HL-60 (cell line): ENCODE measurements at regions not wholly inside any gene's neighbourhood (a gene's known extent, or its start where the extent isn't known, plus 50 kb on each side); places are given as distances from the start of the nearest gene placed in this dataset.

Experiments used
- DNase-seq, 2 experiments: peaks; one replicate each; pipeline ENCODE4 v3.0.0-alpha.2; 2010 to 2020; ENCODE audit warnings: low read depth in 1 of 2, low spot score in 1 of 2
- H3K27ac ChIP-seq: fragments of 250-450 bp; sonication (Bioruptor Pico); replicated peaks from 2 replicates; pipeline ENCODE4 v1.5.1; 2020; ENCODE audit warnings: mild to moderate bottlenecking, moderate library complexity
- H3K27me3 ChIP-seq: fragments of 250-450 bp; sonication (Bioruptor Pico); 2 replicates; pipeline ENCODE4 v1.5.1; 2021; ENCODE audit warnings: mild to moderate bottlenecking, moderate library complexity; ENCODE audit not compliant: insufficient read depth, poor library complexity, severe bottlenecking
- H3K4me3 ChIP-seq: replicated peaks from 2 replicates; pipeline ENCODE4 v1.5.1; 2011; ENCODE audit warnings: mild to moderate bottlenecking, control low read depth, low read length; ENCODE audit not compliant: insufficient read depth
- GABPA ChIP-seq: IDR thresholded peaks from 2 replicates; pipeline ENCODE4 v1.6.1; 2012; ENCODE audit warnings: low read depth
- POLR2AphosphoS5 ChIP-seq: IDR thresholded peaks from 2 replicates; pipeline ENCODE4 v1.6.1; 2012; ENCODE audit warnings: low read depth
- SPI1 ChIP-seq: IDR thresholded peaks from 2 replicates; pipeline ENCODE4 v1.6.1; 2012; ENCODE audit warnings: low read depth, mild to moderate bottlenecking, borderline replicate concordance
- TF ChIP-seq, protein P1 (sequence below): IDR thresholded peaks from 2 replicates; pipeline ENCODE4 v1.6.1; 2012; ENCODE audit warnings: low read depth; ENCODE audit not compliant: insufficient replicate concordance
- TF ChIP-seq, protein P2 (sequence below): IDR thresholded peaks from one replicate; pipeline ENCODE4 v1.5.1; 2011; ENCODE audit warnings: low read length, control low read depth, inconsistent platforms; ENCODE audit not compliant: insufficient read depth

DNA sequence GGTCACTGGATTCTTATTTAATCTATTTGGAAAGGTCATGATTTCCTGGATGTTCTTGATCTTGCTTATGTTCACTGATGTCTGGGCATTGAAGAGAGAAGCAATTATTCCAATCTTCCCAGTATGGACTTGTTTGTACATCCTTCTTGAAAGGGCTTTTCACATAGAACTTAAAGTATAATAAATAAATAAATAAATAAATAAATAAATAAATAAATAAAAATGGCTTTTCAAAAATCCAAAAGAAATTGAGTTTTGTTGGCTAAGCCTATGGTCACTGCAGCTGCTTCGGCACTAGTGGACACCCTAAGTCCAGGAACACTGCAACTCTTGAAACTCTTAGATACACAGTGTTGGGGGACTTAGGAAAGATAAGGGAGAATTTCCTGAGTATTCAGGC is 840.7 kb upstream of the EDIL3 start:
- Histone ChIP-seq H3K27me3 (no peaks in the 10 kb centered on the region), H3K27ac (no peak overlapping the region), H3K4me3 (no peak overlapping the region)
- DNase-seq, result no peak
- TF ChIP-seq SPI1, result no peak

DNA sequence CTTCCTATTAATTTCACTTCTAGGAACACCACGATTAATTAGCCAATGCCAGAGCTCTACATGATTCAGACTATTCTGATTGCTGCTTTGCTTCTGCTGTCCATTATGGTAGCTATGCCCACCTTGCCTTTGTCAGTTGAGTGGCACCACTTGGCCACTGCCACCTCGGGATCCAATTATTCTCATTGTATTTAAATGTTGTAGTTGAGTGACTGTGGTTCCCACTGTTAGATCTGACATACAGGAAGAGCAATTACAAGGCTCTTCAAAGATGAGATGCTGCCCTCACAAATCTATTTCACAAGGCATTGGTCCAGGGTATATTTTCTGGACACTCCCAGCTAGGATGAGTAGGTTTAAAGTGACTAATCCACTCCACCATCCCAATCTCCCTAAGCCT is 864.5 kb upstream of the EDIL3 start:
- TF ChIP-seq POLR2AphosphoS5 (no peak), SPI1 (no peak), GABPA (no peak)
- TF ChIP-seq, protein P1, sequence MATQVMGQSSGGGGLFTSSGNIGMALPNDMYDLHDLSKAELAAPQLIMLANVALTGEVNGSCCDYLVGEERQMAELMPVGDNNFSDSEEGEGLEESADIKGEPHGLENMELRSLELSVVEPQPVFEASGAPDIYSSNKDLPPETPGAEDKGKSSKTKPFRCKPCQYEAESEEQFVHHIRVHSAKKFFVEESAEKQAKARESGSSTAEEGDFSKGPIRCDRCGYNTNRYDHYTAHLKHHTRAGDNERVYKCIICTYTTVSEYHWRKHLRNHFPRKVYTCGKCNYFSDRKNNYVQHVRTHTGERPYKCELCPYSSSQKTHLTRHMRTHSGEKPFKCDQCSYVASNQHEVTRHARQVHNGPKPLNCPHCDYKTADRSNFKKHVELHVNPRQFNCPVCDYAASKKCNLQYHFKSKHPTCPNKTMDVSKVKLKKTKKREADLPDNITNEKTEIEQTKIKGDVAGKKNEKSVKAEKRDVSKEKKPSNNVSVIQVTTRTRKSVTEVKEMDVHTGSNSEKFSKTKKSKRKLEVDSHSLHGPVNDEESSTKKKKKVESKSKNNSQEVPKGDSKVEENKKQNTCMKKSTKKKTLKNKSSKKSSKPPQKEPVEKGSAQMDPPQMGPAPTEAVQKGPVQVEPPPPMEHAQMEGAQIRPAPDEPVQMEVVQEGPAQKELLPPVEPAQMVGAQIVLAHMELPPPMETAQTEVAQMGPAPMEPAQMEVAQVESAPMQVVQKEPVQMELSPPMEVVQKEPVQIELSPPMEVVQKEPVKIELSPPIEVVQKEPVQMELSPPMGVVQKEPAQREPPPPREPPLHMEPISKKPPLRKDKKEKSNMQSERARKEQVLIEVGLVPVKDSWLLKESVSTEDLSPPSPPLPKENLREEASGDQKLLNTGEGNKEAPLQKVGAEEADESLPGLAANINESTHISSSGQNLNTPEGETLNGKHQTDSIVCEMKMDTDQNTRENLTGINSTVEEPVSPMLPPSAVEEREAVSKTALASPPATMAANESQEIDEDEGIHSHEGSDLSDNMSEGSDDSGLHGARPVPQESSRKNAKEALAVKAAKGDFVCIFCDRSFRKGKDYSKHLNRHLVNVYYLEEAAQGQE, result no peak
- TF ChIP-seq, protein P2, sequence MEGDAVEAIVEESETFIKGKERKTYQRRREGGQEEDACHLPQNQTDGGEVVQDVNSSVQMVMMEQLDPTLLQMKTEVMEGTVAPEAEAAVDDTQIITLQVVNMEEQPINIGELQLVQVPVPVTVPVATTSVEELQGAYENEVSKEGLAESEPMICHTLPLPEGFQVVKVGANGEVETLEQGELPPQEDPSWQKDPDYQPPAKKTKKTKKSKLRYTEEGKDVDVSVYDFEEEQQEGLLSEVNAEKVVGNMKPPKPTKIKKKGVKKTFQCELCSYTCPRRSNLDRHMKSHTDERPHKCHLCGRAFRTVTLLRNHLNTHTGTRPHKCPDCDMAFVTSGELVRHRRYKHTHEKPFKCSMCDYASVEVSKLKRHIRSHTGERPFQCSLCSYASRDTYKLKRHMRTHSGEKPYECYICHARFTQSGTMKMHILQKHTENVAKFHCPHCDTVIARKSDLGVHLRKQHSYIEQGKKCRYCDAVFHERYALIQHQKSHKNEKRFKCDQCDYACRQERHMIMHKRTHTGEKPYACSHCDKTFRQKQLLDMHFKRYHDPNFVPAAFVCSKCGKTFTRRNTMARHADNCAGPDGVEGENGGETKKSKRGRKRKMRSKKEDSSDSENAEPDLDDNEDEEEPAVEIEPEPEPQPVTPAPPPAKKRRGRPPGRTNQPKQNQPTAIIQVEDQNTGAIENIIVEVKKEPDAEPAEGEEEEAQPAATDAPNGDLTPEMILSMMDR, result no peak
- no peaks in the 10 kb centered on the region for H3K27me3 ChIP-seq
- no peak overlapping the region for H3K27ac ChIP-seq
- DNase-seq, result no peak
- no peak overlapping the region for H3K4me3 ChIP-seq

DNA sequence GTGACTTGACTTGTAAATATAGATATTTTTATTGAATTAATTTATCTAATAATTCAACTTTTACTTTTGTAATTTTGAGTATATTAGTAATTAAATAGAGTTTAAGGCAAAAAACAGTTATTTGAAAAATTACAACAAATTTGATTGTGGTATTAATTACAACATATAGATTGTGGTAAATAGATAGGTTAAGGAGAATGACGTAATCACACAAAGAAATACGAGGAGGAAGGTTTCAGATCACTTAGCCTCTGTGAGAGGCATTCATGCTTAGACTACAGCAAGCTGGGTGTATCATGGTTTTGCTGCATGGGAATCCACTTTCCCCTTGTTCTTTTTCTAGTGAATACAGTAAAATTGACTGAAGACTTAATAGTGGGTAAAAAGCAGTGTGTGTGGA is 878.4 kb upstream of the EDIL3 start:
- TF ChIP-seq, protein P1, result no peak
- H3K27me3 ChIP-seq, result no peaks in the 10 kb centered on the region
- no peak for DNase-seq
- H3K27ac ChIP-seq, result no peak overlapping the region
- no peak overlapping the region for H3K4me3 ChIP-seq

DNA sequence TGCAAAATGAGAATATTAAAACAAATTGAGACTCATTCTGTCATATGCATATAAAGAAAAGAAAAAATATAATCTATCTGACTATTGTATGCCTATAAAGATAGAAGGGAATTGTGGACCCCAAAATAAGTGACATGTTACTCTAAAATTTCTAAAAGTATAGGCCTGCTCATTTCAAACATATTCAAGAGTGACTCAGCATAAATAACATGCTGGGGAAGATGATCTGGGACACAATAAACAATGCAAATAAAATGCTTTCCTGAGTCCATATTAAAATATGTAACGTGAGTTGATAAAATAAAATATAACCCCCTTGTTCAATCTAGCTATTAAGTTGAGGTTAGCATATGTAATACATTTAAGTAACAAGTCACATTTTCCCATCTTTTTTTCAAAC is 882.0 kb upstream of the EDIL3 start:
- H3K27me3 ChIP-seq, result no peaks in the 10 kb centered on the region
- DNase-seq, result no peak
- TF ChIP-seq GABPA, result no peak
- no peak for TF ChIP-seq SPI1
- TF ChIP-seq, protein P2, result no peak
- no peak for TF ChIP-seq POLR2AphosphoS5
- TF ChIP-seq, protein P1, result no peak
- no peak overlapping the region for H3K4me3 ChIP-seq
- no peak overlapping the region for H3K27ac ChIP-seq
